H9 (cell line): ENCODE measurements at regions not wholly inside any gene's neighbourhood (a gene's known extent, or its start where the extent isn't known, plus 50 kb on each side); places are given as distances from the start of the nearest gene placed in this dataset.

Experiments
- DNase-seq: peaks from one replicate; pipeline ENCODE4 v3.0.0-alpha.2; 2017
- H2AFZ ChIP-seq: one replicate; pipeline ENCODE4 v1.6.1; 2013; ENCODE audit warnings: mild to moderate bottlenecking, low read length, control low read depth, moderate library complexity
- H2AK5ac ChIP-seq: 2 replicates; pipeline ENCODE4 v1.6.1; 2013; ENCODE audit warnings: low read length, control low read depth, mixed read lengths; ENCODE audit not compliant: insufficient read length
- H2BK120ac ChIP-seq: one replicate; pipeline ENCODE4 v1.6.1; 2013; ENCODE audit warnings: low read depth, mild to moderate bottlenecking, low read length, control low read depth, inconsistent platforms; ENCODE audit not compliant: poor library complexity, severe bottlenecking
- H2BK12ac ChIP-seq: 2 replicates; pipeline ENCODE4 v1.6.1; 2013; ENCODE audit warnings: low read length, control low read depth, mixed read lengths, low read depth; ENCODE audit not compliant: insufficient read length
- H2BK15ac ChIP-seq: 2 replicates; pipeline ENCODE4 v1.6.1; 2013; ENCODE audit warnings: low read depth, low read length, control low read depth
- H2BK20ac ChIP-seq: one replicate; pipeline ENCODE4 v1.6.1; 2013; ENCODE audit warnings: low read depth, mild to moderate bottlenecking, low read length, control low read depth, inconsistent platforms; ENCODE audit not compliant: poor library complexity, severe bottlenecking
- H2BK5ac ChIP-seq: 2 replicates; pipeline ENCODE4 v1.6.1; 2013; ENCODE audit warnings: low read length, control low read depth, mixed read lengths; ENCODE audit not compliant: insufficient read length
- H3K14ac ChIP-seq: 2 replicates; pipeline ENCODE4 v1.6.1; 2013; ENCODE audit warnings: low read length, control low read depth; ENCODE audit not compliant: insufficient read depth
- H3K18ac ChIP-seq: 2 replicates; pipeline ENCODE4 v1.6.1; 2013; ENCODE audit warnings: low read depth, mild to moderate bottlenecking, mixed read lengths, low read length, control low read depth; ENCODE audit not compliant: insufficient read length
- H3K23ac ChIP-seq: 2 replicates; pipeline ENCODE4 v1.6.1; 2013; ENCODE audit warnings: low read length, control low read depth, mixed read lengths, low read depth; ENCODE audit not compliant: insufficient read length
- H3K23me2 ChIP-seq: 2 replicates; pipeline ENCODE4 v1.6.1; 2013; ENCODE audit warnings: low read depth, mild to moderate bottlenecking, mixed read lengths, low read length, control low read depth; ENCODE audit not compliant: insufficient read length, poor library complexity, severe bottlenecking
- H3K27ac ChIP-seq: 2 replicates; pipeline ENCODE4 v1.5.1; 2013; ENCODE audit warnings: low read length, control low read depth, mixed read lengths, low read depth; ENCODE audit not compliant: insufficient read length
- H3K27me3 ChIP-seq: 2 replicates; pipeline ENCODE4 v1.6.1; 2013; ENCODE audit warnings: low read length, control low read depth, inconsistent platforms; ENCODE audit not compliant: insufficient read depth
- H3K4ac ChIP-seq: 2 replicates; pipeline ENCODE4 v1.6.1; 2013; ENCODE audit warnings: low read depth, mild to moderate bottlenecking, control low read depth, inconsistent platforms, low read length, moderate library complexity
- H3K4me1 ChIP-seq: 2 replicates; pipeline ENCODE4 v1.6.1; 2013; ENCODE audit warnings: low read length, control low read depth, inconsistent platforms; ENCODE audit not compliant: insufficient read depth
- H3K4me2 ChIP-seq: 2 replicates; pipeline ENCODE4 v1.6.1; 2013; ENCODE audit warnings: low read length, control low read depth, mixed read lengths; ENCODE audit not compliant: insufficient read length, insufficient read depth
- H3K56ac ChIP-seq: 2 replicates; pipeline ENCODE4 v1.6.1; 2013; ENCODE audit warnings: low read depth, mild to moderate bottlenecking, mixed read lengths, low read length, control low read depth; ENCODE audit not compliant: insufficient read length
- H3K79me1 ChIP-seq: 2 replicates; pipeline ENCODE4 v1.6.1; 2013; ENCODE audit warnings: low read depth, mild to moderate bottlenecking, moderate library complexity, low read length, control low read depth, inconsistent platforms; ENCODE audit not compliant: insufficient read depth, poor library complexity, severe bottlenecking
- H3K79me2 ChIP-seq: 2 replicates; pipeline ENCODE4 v1.6.1; 2013; ENCODE audit warnings: low read length, control low read depth, inconsistent platforms; ENCODE audit not compliant: insufficient read depth
- H3K9ac ChIP-seq: 2 replicates; pipeline ENCODE4 v1.6.1; 2013; ENCODE audit warnings: low read length, control low read depth, mixed read lengths; ENCODE audit not compliant: insufficient read length; ENCODE audit errors: extremely low read depth
- H3K9me3 ChIP-seq: one replicate; pipeline ENCODE4 v1.6.1; 2013; ENCODE audit warnings: low read depth, low read length, inconsistent platforms; ENCODE audit not compliant: control insufficient read depth
- H3T11ph ChIP-seq: one replicate; pipeline ENCODE4 v1.6.1; 2013; ENCODE audit warnings: mild to moderate bottlenecking, low read length, control low read depth, inconsistent platforms
- H4K20me1 ChIP-seq: one replicate; pipeline ENCODE4 v1.6.1; 2013; ENCODE audit not compliant: control insufficient read depth, insufficient read length, insufficient read depth
- H4K5ac ChIP-seq: 2 replicates; pipeline ENCODE4 v1.6.1; 2013; ENCODE audit warnings: low read depth, mild to moderate bottlenecking, mixed read lengths, low read length, control low read depth; ENCODE audit not compliant: insufficient read length
- H4K8ac ChIP-seq: replicated peaks from 2 replicates; pipeline ENCODE4 v1.6.1; 2013; ENCODE audit warnings: low read length, control low read depth, mixed read lengths, low read depth; ENCODE audit not compliant: insufficient read length
- H4K91ac ChIP-seq: 2 replicates; pipeline ENCODE4 v1.6.1; 2013; ENCODE audit warnings: low read depth, mild to moderate bottlenecking, moderate library complexity, mixed read lengths, low read length, control low read depth; ENCODE audit not compliant: insufficient read length
- H3K27ac Mint-ChIP-seq, 3 experiments: 2 replicates in 2 of 3; 3 replicates in 1 of 3; pipeline ENCODE4 v1.8.0; 2020 to 2021; ENCODE audit warnings: mixed read lengths in 3 of 3, mild to moderate bottlenecking in 1 of 3, moderate library complexity in 1 of 3
- H3K27me3 Mint-ChIP-seq: 2 replicates; pipeline ENCODE4 v1.8.0; 2021; ENCODE audit warnings: low read depth, mild to moderate bottlenecking, moderate library complexity, mixed read lengths
- H3K36me3 Mint-ChIP-seq, 3 experiments: 2 replicates in 2 of 3; 3 replicates in 1 of 3; pipeline ENCODE4 v1.8.0; 2020 to 2021; ENCODE audit warnings: low read depth in 3 of 3, mixed read lengths in 3 of 3; ENCODE audit not compliant: insufficient read depth in 1 of 3
- H3K4me1 Mint-ChIP-seq, 2 experiments: 2 replicates each; pipeline ENCODE4 v1.8.0; 2020; ENCODE audit warnings: mixed read lengths in 2 of 2
- H3K4me3 Mint-ChIP-seq, 2 experiments: 2 replicates in 1 of 2; 3 replicates in 1 of 2; pipeline ENCODE4 v1.8.0; 2020 to 2021; ENCODE audit warnings: mild to moderate bottlenecking in 2 of 2, mixed read lengths in 2 of 2, moderate library complexity in 1 of 2
- H3K9me3 Mint-ChIP-seq, 2 experiments: 2 replicates in 1 of 2; 3 replicates in 1 of 2; pipeline ENCODE4 v1.8.0; 2020; ENCODE audit warnings: mild to moderate bottlenecking in 2 of 2, mixed read lengths in 2 of 2, moderate library complexity in 1 of 2
- WGBS: extraction: QIAGEN DNeasy Blood & Tissue Kit; methylation state at CpG from one replicate; pipeline ENCODE4 v1.1.7; 2013; ENCODE audit warnings: missing lambda C conversion rate, low lambda C conversion rate, mixed read lengths; ENCODE audit not compliant: insufficient read length; ENCODE audit errors: extremely low coverage; 5-methylcytosine and 5-hydroxymethylcytosine counted together
- TF ChIP-seq, protein P1 (sequence below): fragments of 200-600 bp; sonication (generic); conservative IDR thresholded peaks from 3 replicates; pipeline ENCODE4 v1.8.0; 2021; ENCODE audit warnings: antibody characterized with exemption, mild to moderate bottlenecking

- H2BK12ac ChIP-seq, result no peak overlapping the region
- H3K9me3 ChIP-seq, result no peaks in the 10 kb centered on the region
- H2BK20ac ChIP-seq, result no peak overlapping the region
- H3K79me2 ChIP-seq, result no peaks in the 10 kb centered on the region
- no peak overlapping the region for H2BK120ac ChIP-seq
- Mint-ChIP-seq H3K4me3 (no peak overlapping the region), H3K36me3 (peaks cover under 1 to 5% (median under 1%) of the 10 kb centered on the region in 3 experiments; a peak in 4 of 7 replicates), H3K27ac (no peak overlapping the region), H3K27me3 (no peaks in the 10 kb centered on the region), H3K9me3 (peaks cover 0 to 2% of the 10 kb centered on the region in 2 experiments; a peak in 2 of 5 replicates), H3K4me1 (peaks cover 5 to 6% of the 10 kb centered on the region in 2 experiments)
- no peak for DNase-seq
- no peak overlapping the region for H3K14ac ChIP-seq
- no peak overlapping the region for H4K91ac ChIP-seq
- H4K8ac ChIP-seq, result no peak overlapping the region
- H3K27ac ChIP-seq, result no peak overlapping the region
- no peaks in the 10 kb centered on the region for H3K27me3 ChIP-seq
- H2AFZ ChIP-seq, result no peak overlapping the region
- no peak overlapping the region for H2AK5ac ChIP-seq
- no peak overlapping the region for H2BK5ac ChIP-seq
- no peak overlapping the region for H3K56ac ChIP-seq
- no peaks in the 10 kb centered on the region for H4K20me1 ChIP-seq
- TF ChIP-seq, protein P1, sequence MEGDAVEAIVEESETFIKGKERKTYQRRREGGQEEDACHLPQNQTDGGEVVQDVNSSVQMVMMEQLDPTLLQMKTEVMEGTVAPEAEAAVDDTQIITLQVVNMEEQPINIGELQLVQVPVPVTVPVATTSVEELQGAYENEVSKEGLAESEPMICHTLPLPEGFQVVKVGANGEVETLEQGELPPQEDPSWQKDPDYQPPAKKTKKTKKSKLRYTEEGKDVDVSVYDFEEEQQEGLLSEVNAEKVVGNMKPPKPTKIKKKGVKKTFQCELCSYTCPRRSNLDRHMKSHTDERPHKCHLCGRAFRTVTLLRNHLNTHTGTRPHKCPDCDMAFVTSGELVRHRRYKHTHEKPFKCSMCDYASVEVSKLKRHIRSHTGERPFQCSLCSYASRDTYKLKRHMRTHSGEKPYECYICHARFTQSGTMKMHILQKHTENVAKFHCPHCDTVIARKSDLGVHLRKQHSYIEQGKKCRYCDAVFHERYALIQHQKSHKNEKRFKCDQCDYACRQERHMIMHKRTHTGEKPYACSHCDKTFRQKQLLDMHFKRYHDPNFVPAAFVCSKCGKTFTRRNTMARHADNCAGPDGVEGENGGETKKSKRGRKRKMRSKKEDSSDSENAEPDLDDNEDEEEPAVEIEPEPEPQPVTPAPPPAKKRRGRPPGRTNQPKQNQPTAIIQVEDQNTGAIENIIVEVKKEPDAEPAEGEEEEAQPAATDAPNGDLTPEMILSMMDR, result no peak
- no peaks in the 10 kb centered on the region for H3K23me2 ChIP-seq
- H3K23ac ChIP-seq, result no peak overlapping the region
- no peaks in the 10 kb centered on the region for H3K4me1 ChIP-seq
- H3K4ac ChIP-seq, result no peak overlapping the region
- WGBS, result no CpG with 5 or more reads among the region's 4 CpGs
- no peak overlapping the region for H2BK15ac ChIP-seq
- H4K5ac ChIP-seq, result no peak overlapping the region
- no peak overlapping the region for H3K9ac ChIP-seq
- no peaks in the 10 kb centered on the region for H3K79me1 ChIP-seq
- H3T11ph ChIP-seq, result no peak overlapping the region
- no peak overlapping the region for H3K18ac ChIP-seq
- H3K4me2 ChIP-seq, result no peak overlapping the region
Measured at GRCh38 chr7:53624356-53624755, 588.9 kb downstream of the POM121L12 start.
